Activated CD4-positive, alpha-beta memory T cell treated with anti-CD3 and anti-CD28 coated beads for 36 hours (primary cell): ENCODE measurements at regions not wholly inside any gene's neighbourhood (a gene's known extent, or its start where the extent isn't known, plus 50 kb on each side); places are given as distances from the start of the nearest gene placed in this dataset.
"Not testable (repeated sequence)": the region's sequence is repeated elsewhere in the genome, so short reads cannot be mapped to it uniquely, and the experiment has no call there.

Experiments
- CTCF ChIA-PET: fragments of 350-600 bp; sonication (Branson Sonifier 250); formaldehyde crosslinking; loops from one replicate; lab custom pipeline; 2021; ENCODE audit warnings: antibody characterized with exemption, inconsistent platforms; lab: Charles Lee
- POLR2A ChIA-PET: fragments of 350-600 bp; sonication (Branson Sonifier 250); formaldehyde crosslinking; loops from one replicate; lab custom pipeline; 2021; ENCODE audit warnings: antibody characterized with exemption; lab: Charles Lee
- DNase-seq: peaks from one replicate; pipeline ENCODE4 v3.0.0-alpha.2; 2020
- H3K27ac Mint-ChIP-seq: one replicate; pipeline ENCODE4 v1.8.0; 2021; ENCODE audit warnings: mixed read lengths
- H3K27me3 Mint-ChIP-seq: one replicate; pipeline ENCODE4 v1.8.0; 2021; ENCODE audit warnings: mixed read lengths
- H3K36me3 Mint-ChIP-seq: one replicate; pipeline ENCODE4 v1.8.0; 2021; ENCODE audit warnings: mixed read lengths
- H3K4me1 Mint-ChIP-seq: one replicate; pipeline ENCODE4 v1.8.0; 2021; ENCODE audit warnings: low read depth, mixed read lengths
- H3K4me3 Mint-ChIP-seq: one replicate; pipeline ENCODE4 v1.8.0; 2021; ENCODE audit warnings: mild to moderate bottlenecking, mixed read lengths
- H3K9me3 Mint-ChIP-seq: one replicate; pipeline ENCODE4 v1.8.0; 2021; ENCODE audit warnings: mixed read lengths
- intact Hi-C: fragments of 100-400 bp; cut with micrococcal nuclease; formaldehyde crosslinking; loops from one replicate; pipeline ENCODE4 v1.15.1; 2023

GRCh38 chr17:26936645-26937044, 357.3 kb upstream of the WSB1 start:
- H3K27ac Mint-ChIP-seq, CTCF ChIA-PET, H3K27me3 Mint-ChIP-seq, H3K36me3 Mint-ChIP-seq, H3K4me1 Mint-ChIP-seq, H3K9me3 Mint-ChIP-seq, intact Hi-C loops, POLR2A ChIA-PET, H3K4me3 Mint-ChIP-seq, DNase-seq: not testable (repeated sequence)

- H3K9me3 Mint-ChIP-seq, H3K4me3 Mint-ChIP-seq, H3K27me3 Mint-ChIP-seq, intact Hi-C loops, POLR2A ChIA-PET, H3K27ac Mint-ChIP-seq, CTCF ChIA-PET, H3K36me3 Mint-ChIP-seq, DNase-seq, H3K4me1 Mint-ChIP-seq: not testable (repeated sequence)
These were observed 356.1 kb upstream of the WSB1 start for GRCh38 chr17:26937750-26938322.

- DNase-seq, H3K9me3 Mint-ChIP-seq, intact Hi-C loops, CTCF ChIA-PET, POLR2A ChIA-PET, H3K4me3 Mint-ChIP-seq, H3K27ac Mint-ChIP-seq, H3K27me3 Mint-ChIP-seq, H3K36me3 Mint-ChIP-seq, H3K4me1 Mint-ChIP-seq: not testable (repeated sequence)
These were observed 354.2 kb upstream of the WSB1 start for GRCh38 chr17:26939755-26940154.

GRCh38 chr17:26940587-26940986, 353.3 kb upstream of the WSB1 start:
- POLR2A ChIA-PET, H3K27ac Mint-ChIP-seq, H3K4me1 Mint-ChIP-seq, DNase-seq, H3K9me3 Mint-ChIP-seq, H3K4me3 Mint-ChIP-seq, CTCF ChIA-PET, intact Hi-C loops, H3K36me3 Mint-ChIP-seq, H3K27me3 Mint-ChIP-seq: not testable (repeated sequence)

- intact Hi-C loops, result no loop called here
- Mint-ChIP-seq H3K36me3 (peaks cover 4% of the 10 kb centered on the region), H3K9me3 (peaks cover 8% of the 10 kb centered on the region), H3K27me3 (peaks cover 10% of the 10 kb centered on the region), H3K4me3 (no peak overlapping the region), H3K27ac (no peak overlapping the region), H3K4me1 (no peaks in the 10 kb centered on the region)
- no peak for DNase-seq
- ChIA-PET POLR2A (no interaction called here), CTCF (no interaction called here)
These were observed 331.4 kb upstream of the WSB1 start for GRCh38 chr17:26962255-26963162.

- H3K4me3 Mint-ChIP-seq, result no peak overlapping the region
- H3K4me1 Mint-ChIP-seq, result no peaks in the 10 kb centered on the region
- H3K27me3 Mint-ChIP-seq, result peaks cover 10% of the 10 kb centered on the region
- H3K9me3 Mint-ChIP-seq, result peaks cover 8% of the 10 kb centered on the region
- intact Hi-C loops, result no loop called here
- H3K27ac Mint-ChIP-seq, result no peak overlapping the region
- CTCF ChIA-PET, result no interaction called here
- DNase-seq, result no peak
- H3K36me3 Mint-ChIP-seq, result peaks cover 4% of the 10 kb centered on the region
- POLR2A ChIA-PET, result no interaction called here
These were observed 330.8 kb upstream of the WSB1 start for GRCh38 chr17:26963163-26963503.

GRCh38 chr17:26965898-26966624, 327.9 kb upstream of the WSB1 start:
- H3K9me3 Mint-ChIP-seq, H3K27ac Mint-ChIP-seq, H3K4me1 Mint-ChIP-seq, CTCF ChIA-PET, H3K4me3 Mint-ChIP-seq, DNase-seq, H3K36me3 Mint-ChIP-seq, POLR2A ChIA-PET, H3K27me3 Mint-ChIP-seq, intact Hi-C loops: not testable (repeated sequence)

- H3K36me3 Mint-ChIP-seq, H3K27ac Mint-ChIP-seq, H3K27me3 Mint-ChIP-seq, CTCF ChIA-PET, H3K4me1 Mint-ChIP-seq, DNase-seq, POLR2A ChIA-PET, H3K4me3 Mint-ChIP-seq, intact Hi-C loops, H3K9me3 Mint-ChIP-seq: not testable (repeated sequence)
These were observed 327.2 kb upstream of the WSB1 start for GRCh38 chr17:26966625-26967179.

- H3K9me3 Mint-ChIP-seq, H3K27me3 Mint-ChIP-seq, intact Hi-C loops, H3K4me3 Mint-ChIP-seq, CTCF ChIA-PET, POLR2A ChIA-PET, H3K27ac Mint-ChIP-seq, H3K36me3 Mint-ChIP-seq, H3K4me1 Mint-ChIP-seq, DNase-seq: not testable (repeated sequence)
These were observed 312.0 kb upstream of the WSB1 start for GRCh38 chr17:26981845-26982425.

GRCh38 chr17:26982563-26982962, 311.4 kb upstream of the WSB1 start:
- H3K4me3 Mint-ChIP-seq, H3K4me1 Mint-ChIP-seq, DNase-seq, H3K27me3 Mint-ChIP-seq, intact Hi-C loops, CTCF ChIA-PET, H3K27ac Mint-ChIP-seq, H3K9me3 Mint-ChIP-seq, POLR2A ChIA-PET, H3K36me3 Mint-ChIP-seq: not testable (repeated sequence)

- H3K36me3 Mint-ChIP-seq, DNase-seq, H3K27me3 Mint-ChIP-seq, intact Hi-C loops, H3K27ac Mint-ChIP-seq, H3K9me3 Mint-ChIP-seq, POLR2A ChIA-PET, H3K4me1 Mint-ChIP-seq, CTCF ChIA-PET, H3K4me3 Mint-ChIP-seq: not testable (repeated sequence)
These were observed 306.1 kb upstream of the WSB1 start for GRCh38 chr17:26987851-26988250.

- CTCF ChIA-PET, H3K27ac Mint-ChIP-seq, H3K9me3 Mint-ChIP-seq, H3K36me3 Mint-ChIP-seq, DNase-seq, H3K27me3 Mint-ChIP-seq, H3K4me1 Mint-ChIP-seq, intact Hi-C loops, POLR2A ChIA-PET, H3K4me3 Mint-ChIP-seq: not testable (repeated sequence)
These were observed 299.3 kb upstream of the WSB1 start for GRCh38 chr17:26994648-26995047.
